ENCODE measurements at regions not wholly inside any gene's neighbourhood (a gene's known extent, or its start where the extent isn't known, plus 50 kb on each side); places are given as distances from the start of the nearest gene placed in this dataset.

DNA sequence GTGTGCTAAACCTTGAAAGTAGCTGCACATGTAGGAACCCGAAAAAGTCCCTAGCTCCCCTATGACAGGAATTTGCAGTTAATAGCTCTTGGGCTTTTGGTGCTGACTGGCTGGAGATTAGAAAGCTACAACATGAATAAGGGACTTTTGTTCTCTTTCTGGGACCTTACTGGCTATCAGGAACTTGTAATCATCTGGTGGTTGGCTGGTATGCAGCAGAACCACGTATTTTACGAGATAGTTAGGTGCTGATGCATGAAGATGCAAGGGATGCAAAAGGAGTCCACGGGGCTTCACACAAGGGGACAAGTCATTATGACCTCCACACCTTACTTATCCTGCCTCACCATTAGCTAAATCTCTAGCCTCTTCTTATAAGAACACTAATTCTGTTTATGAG is 190.2 kb upstream of the NRXN1 start:
- DNase-seq: no peak
- no peak overlapping the region for H3K4me2 ChIP-seq (ENCODE audit: unreplicated experiment)
- TF ChIP-seq EZH2phosphoT487 (IDR thresholded peaks at IDR 0.05; ENCODE audit: insufficient read depth, low read depth) (no peak), EZH2 (IDR thresholded peaks at IDR 0.05; ENCODE audit: insufficient read depth, poor library complexity, severe bottlenecking) (no peak)

DNA sequence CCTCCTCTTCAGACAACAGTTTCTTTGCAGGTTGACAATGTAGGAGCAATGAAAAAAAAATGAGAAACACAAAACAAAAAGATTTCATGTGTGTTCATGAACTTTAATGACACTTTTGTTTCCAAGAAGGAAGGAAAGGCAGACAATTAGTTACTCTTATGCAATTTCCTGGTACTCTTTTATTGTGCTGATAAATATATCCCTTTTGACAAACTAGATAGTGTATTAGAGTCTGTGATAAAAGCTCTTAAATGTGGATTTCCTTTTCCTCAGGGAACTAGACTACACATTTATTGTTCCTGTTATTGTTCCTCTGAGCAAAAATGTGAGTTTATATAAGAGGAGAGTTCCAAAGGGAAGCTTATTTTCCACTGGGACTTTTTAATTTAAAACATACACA is 188.7 kb upstream of the NRXN1 start:
- H3F3A ChIP-seq (ENCODE audit: insufficient read depth): no peaks in the 10 kb centered on the region
- H3K4me2 ChIP-seq (ENCODE audit: unreplicated experiment): no peak overlapping the region
- H3K36me3 ChIP-seq (ENCODE audit: low read depth): no peaks in the 10 kb centered on the region
- H2AFZ ChIP-seq: no peak overlapping the region
- H3K79me2 ChIP-seq (ENCODE audit: insufficient read depth): no peaks in the 10 kb centered on the region
- in situ Hi-C loops (cut with MboI): no loop called here
- no peak overlapping the region for H3K9ac ChIP-seq
- H3K27ac ChIP-seq: no peak overlapping the region
- H3K9me3 ChIP-seq (ENCODE audit: low read depth): peaks cover 5% of the 10 kb centered on the region
- TF ChIP-seq EZH2 (IDR thresholded peaks at IDR 0.05; ENCODE audit: insufficient read depth, poor library complexity, severe bottlenecking): no peak
- no peak for TF ChIP-seq EZH2phosphoT487 (IDR thresholded peaks at IDR 0.05; ENCODE audit: insufficient read depth, low read depth)
- no peaks in the 10 kb centered on the region for H4K20me1 ChIP-seq (ENCODE audit: insufficient read depth)
- H3K27me3 ChIP-seq (replicated peaks; ENCODE audit: insufficient read depth): no peaks in the 10 kb centered on the region
- no peaks in the 10 kb centered on the region for H3K9me2 ChIP-seq (ENCODE audit: insufficient read depth)
- H3K4me3 ChIP-seq: no peak overlapping the region
- no peak for DNase-seq
- no peaks in the 10 kb centered on the region for H3K4me1 ChIP-seq (ENCODE audit: insufficient read depth)

More for the DNA sequence above, 190.2 kb upstream of the NRXN1 start:
- Histone ChIP-seq H3K9me2 (ENCODE audit: insufficient read depth) (no peaks in the 10 kb centered on the region), H3K27me3 (replicated peaks; ENCODE audit: insufficient read depth) (no peaks in the 10 kb centered on the region), H3K4me1 (ENCODE audit: insufficient read depth) (no peaks in the 10 kb centered on the region), H3K9me3 (ENCODE audit: low read depth) (peaks cover 5% of the 10 kb centered on the region), H3K36me3 (ENCODE audit: low read depth) (no peaks in the 10 kb centered on the region), H3F3A (ENCODE audit: insufficient read depth) (no peaks in the 10 kb centered on the region), H4K20me1 (ENCODE audit: insufficient read depth) (no peaks in the 10 kb centered on the region), H3K79me2 (ENCODE audit: insufficient read depth) (no peaks in the 10 kb centered on the region), H3K9ac (no peak overlapping the region), H3K27ac (no peak overlapping the region), H2AFZ (no peak overlapping the region), H3K4me3 (no peak overlapping the region)
- in situ Hi-C loops (cut with MboI): no loop called here
- WGBS, 2 experiments (ENCODE audit: low coverage in 1 of 2, low lambda C conversion rate in 2 of 2, missing lambda C conversion rate in 2 of 2): 18 to 20% methylated on average over 4 of the region's 4 CpGs

- H4K20me1 ChIP-seq (ENCODE audit: insufficient read depth): no peaks in the 10 kb centered on the region
- H3K27ac ChIP-seq: no peak overlapping the region
- no peaks in the 10 kb centered on the region for H3K36me3 ChIP-seq (ENCODE audit: low read depth)
- no peak overlapping the region for H3K4me2 ChIP-seq (ENCODE audit: unreplicated experiment)
- in situ Hi-C loops (cut with MboI): no loop called here
- no peaks in the 10 kb centered on the region for H3K79me2 ChIP-seq (ENCODE audit: insufficient read depth)
- no peak overlapping the region for H2AFZ ChIP-seq
- no peaks in the 10 kb centered on the region for H3K9me2 ChIP-seq (ENCODE audit: insufficient read depth)
- no peaks in the 10 kb centered on the region for H3K27me3 ChIP-seq (replicated peaks; ENCODE audit: insufficient read depth)
- no peak overlapping the region for H3K4me3 ChIP-seq
- H3F3A ChIP-seq (ENCODE audit: insufficient read depth): no peaks in the 10 kb centered on the region
- H3K9ac ChIP-seq: no peak overlapping the region
- H3K4me1 ChIP-seq (ENCODE audit: insufficient read depth): no peaks in the 10 kb centered on the region
- peaks cover 5% of the 10 kb centered on the region for H3K9me3 ChIP-seq (ENCODE audit: low read depth)
- TF ChIP-seq EZH2phosphoT487 (IDR thresholded peaks at IDR 0.05; ENCODE audit: insufficient read depth, low read depth) (no peak), EZH2 (IDR thresholded peaks at IDR 0.05; ENCODE audit: insufficient read depth, poor library complexity, severe bottlenecking) (no peak)
- 24 to 31% methylated on average over 2 of the region's 2 CpGs for WGBS, 2 experiments (ENCODE audit: low coverage in 1 of 2, low lambda C conversion rate in 2 of 2, missing lambda C conversion rate in 2 of 2)
- DNase-seq: no peak
These were observed 188.1 kb upstream of the NRXN1 start for GRCh38 chr2:51220080-51220479.

GRCh38 chr2:51219468-51219867 is 187.5 kb upstream of the NRXN1 start:
- no peaks in the 10 kb centered on the region for H3K27me3 ChIP-seq (replicated peaks; ENCODE audit: insufficient read depth)
- no peak for DNase-seq
- no peaks in the 10 kb centered on the region for H4K20me1 ChIP-seq (ENCODE audit: insufficient read depth)
- no peaks in the 10 kb centered on the region for H3K36me3 ChIP-seq (ENCODE audit: low read depth)
- no peaks in the 10 kb centered on the region for H3F3A ChIP-seq (ENCODE audit: insufficient read depth)
- 2 to 3% methylated on average over 4 of the region's 4 CpGs for WGBS, 2 experiments (ENCODE audit: low coverage in 1 of 2, low lambda C conversion rate in 2 of 2, missing lambda C conversion rate in 2 of 2)
- no peaks in the 10 kb centered on the region for H3K9me2 ChIP-seq (ENCODE audit: insufficient read depth)
- no peak overlapping the region for H3K9ac ChIP-seq
- H3K9me3 ChIP-seq (ENCODE audit: low read depth): peaks cover 5% of the 10 kb centered on the region
- H3K79me2 ChIP-seq (ENCODE audit: insufficient read depth): no peaks in the 10 kb centered on the region
- no peak overlapping the region for H3K4me3 ChIP-seq
- TF ChIP-seq EZH2phosphoT487 (IDR thresholded peaks at IDR 0.05; ENCODE audit: insufficient read depth, low read depth) (no peak), EZH2 (IDR thresholded peaks at IDR 0.05; ENCODE audit: insufficient read depth, poor library complexity, severe bottlenecking) (no peak)
- no peak overlapping the region for H2AFZ ChIP-seq
- H3K27ac ChIP-seq: no peak overlapping the region
- H3K4me2 ChIP-seq (ENCODE audit: unreplicated experiment): no peak overlapping the region
- in situ Hi-C loops (cut with MboI): no loop called here
- no peaks in the 10 kb centered on the region for H3K4me1 ChIP-seq (ENCODE audit: insufficient read depth)

GRCh38 chr2:51218047-51218446 is 186.1 kb upstream of the NRXN1 start:
- no peak overlapping the region for H3K4me2 ChIP-seq (ENCODE audit: unreplicated experiment)
- no peaks in the 10 kb centered on the region for H3F3A ChIP-seq (ENCODE audit: insufficient read depth)
- no peaks in the 10 kb centered on the region for H3K36me3 ChIP-seq (ENCODE audit: low read depth)
- H2AFZ ChIP-seq: no peak overlapping the region
- H3K27me3 ChIP-seq (replicated peaks; ENCODE audit: insufficient read depth): no peaks in the 10 kb centered on the region
- DNase-seq: no peak
- no peak overlapping the region for H3K9ac ChIP-seq
- in situ Hi-C loops (cut with MboI): no loop called here
- WGBS, 2 experiments (ENCODE audit: low coverage in 1 of 2, low lambda C conversion rate in 2 of 2, missing lambda C conversion rate in 2 of 2): 21 to 35% methylated on average over 1 of the region's 1 CpG
- no peaks in the 10 kb centered on the region for H3K4me1 ChIP-seq (ENCODE audit: insufficient read depth)
- no peak overlapping the region for H3K4me3 ChIP-seq
- no peak for TF ChIP-seq EZH2 (IDR thresholded peaks at IDR 0.05; ENCODE audit: insufficient read depth, poor library complexity, severe bottlenecking)
- peaks cover 5% of the 10 kb centered on the region for H3K9me3 ChIP-seq (ENCODE audit: low read depth)
- no peak overlapping the region for H3K27ac ChIP-seq
- H3K79me2 ChIP-seq (ENCODE audit: insufficient read depth): no peaks in the 10 kb centered on the region
- H4K20me1 ChIP-seq (ENCODE audit: insufficient read depth): no peaks in the 10 kb centered on the region
- H3K9me2 ChIP-seq (ENCODE audit: insufficient read depth): no peaks in the 10 kb centered on the region

Measured in GM23248 (cell line).